ENCODE measurements at regions not wholly inside any gene's neighbourhood (a gene's known extent, or its start where the extent isn't known, plus 50 kb on each side); places are given as distances from the start of the nearest gene placed in this dataset.

DNA sequence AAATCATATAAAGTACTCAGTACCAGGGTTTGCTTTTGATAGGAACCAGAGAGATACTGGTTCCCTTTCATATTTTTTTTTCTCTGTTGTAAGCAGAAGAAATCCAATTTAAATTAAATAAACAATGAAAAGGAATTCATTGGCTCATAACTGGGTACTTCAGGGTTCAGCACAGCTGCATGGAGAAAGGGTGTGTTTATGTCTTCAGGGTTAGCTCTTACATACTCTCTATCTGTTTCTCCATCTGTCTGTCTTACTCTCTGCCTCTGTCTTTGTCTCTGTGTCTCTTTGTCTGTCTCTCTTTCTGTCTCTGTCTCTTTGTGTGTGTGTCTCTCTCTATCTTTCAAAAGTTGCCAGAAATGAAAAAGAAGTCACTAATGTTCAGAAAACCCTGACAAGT is 345.9 kb downstream of the MSX2 start:
- DNase-seq (no peak), ATAC-seq (no peak)
- intact Hi-C loops (cut with DNase I): no loop called here
- Histone ChIP-seq H3K27me3 (no peaks in the 10 kb centered on the region), H3K9me3 (peaks cover 0 to 8% (median 0%) of the 10 kb centered on the region in 12 donors), H3K4me1 (no peaks in the 10 kb centered on the region), H3K4me3 (no peak overlapping the region), H3K27ac (no peak overlapping the region), H3K36me3 (no peaks in the 10 kb centered on the region)
- no peak for TF ChIP-seq POLR2A (IDR thresholded peaks at IDR 0.05)
- TF ChIP-seq, protein P1, sequence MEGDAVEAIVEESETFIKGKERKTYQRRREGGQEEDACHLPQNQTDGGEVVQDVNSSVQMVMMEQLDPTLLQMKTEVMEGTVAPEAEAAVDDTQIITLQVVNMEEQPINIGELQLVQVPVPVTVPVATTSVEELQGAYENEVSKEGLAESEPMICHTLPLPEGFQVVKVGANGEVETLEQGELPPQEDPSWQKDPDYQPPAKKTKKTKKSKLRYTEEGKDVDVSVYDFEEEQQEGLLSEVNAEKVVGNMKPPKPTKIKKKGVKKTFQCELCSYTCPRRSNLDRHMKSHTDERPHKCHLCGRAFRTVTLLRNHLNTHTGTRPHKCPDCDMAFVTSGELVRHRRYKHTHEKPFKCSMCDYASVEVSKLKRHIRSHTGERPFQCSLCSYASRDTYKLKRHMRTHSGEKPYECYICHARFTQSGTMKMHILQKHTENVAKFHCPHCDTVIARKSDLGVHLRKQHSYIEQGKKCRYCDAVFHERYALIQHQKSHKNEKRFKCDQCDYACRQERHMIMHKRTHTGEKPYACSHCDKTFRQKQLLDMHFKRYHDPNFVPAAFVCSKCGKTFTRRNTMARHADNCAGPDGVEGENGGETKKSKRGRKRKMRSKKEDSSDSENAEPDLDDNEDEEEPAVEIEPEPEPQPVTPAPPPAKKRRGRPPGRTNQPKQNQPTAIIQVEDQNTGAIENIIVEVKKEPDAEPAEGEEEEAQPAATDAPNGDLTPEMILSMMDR (IDR thresholded peaks at IDR 0.05): no peak

DNA sequence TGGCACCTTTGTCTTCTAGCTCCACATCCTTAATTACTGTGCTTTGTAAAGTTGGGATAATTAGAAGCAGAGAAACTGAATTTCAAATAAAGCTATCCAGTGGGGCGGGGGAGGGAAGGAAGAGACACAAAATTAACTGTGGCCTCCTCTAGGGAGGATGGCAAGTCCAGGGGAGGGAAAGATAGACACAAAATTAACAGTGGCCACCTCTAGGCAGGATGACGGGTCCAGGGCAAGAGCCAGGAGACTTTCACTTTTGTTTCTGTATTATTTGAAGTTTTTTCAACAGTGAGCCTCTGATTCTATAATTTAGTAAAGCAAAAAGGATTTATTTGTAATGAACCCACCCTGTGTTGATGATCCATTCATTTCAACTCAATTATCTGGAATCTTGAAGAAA is 335.9 kb downstream of the MSX2 start:
- ATAC-seq (no peak), DNase-seq (no peak)
- Histone ChIP-seq H3K27me3 (no peaks in the 10 kb centered on the region), H3K4me3 (peak overlapping the region in 7 of 12 donors; percentile 1 to 39 (median 24)), H3K27ac (peak overlapping the region in 1 of 12 donors; percentile 25), H3K4me1 (peaks cover 0 to 6% (median 0%) of the 10 kb centered on the region in 12 donors), H3K36me3 (no peaks in the 10 kb centered on the region), H3K9me3 (no peaks in the 10 kb centered on the region)
- no peak for TF ChIP-seq POLR2A (IDR thresholded peaks at IDR 0.05)
- TF ChIP-seq, protein P1 (IDR thresholded peaks at IDR 0.05): no peak
- 21 to 68% (median 63%) methylated on average over 2 of the region's 2 CpGs for WGBS, 4 donors
- intact Hi-C loops (cut with DNase I): no loop called here

DNA sequence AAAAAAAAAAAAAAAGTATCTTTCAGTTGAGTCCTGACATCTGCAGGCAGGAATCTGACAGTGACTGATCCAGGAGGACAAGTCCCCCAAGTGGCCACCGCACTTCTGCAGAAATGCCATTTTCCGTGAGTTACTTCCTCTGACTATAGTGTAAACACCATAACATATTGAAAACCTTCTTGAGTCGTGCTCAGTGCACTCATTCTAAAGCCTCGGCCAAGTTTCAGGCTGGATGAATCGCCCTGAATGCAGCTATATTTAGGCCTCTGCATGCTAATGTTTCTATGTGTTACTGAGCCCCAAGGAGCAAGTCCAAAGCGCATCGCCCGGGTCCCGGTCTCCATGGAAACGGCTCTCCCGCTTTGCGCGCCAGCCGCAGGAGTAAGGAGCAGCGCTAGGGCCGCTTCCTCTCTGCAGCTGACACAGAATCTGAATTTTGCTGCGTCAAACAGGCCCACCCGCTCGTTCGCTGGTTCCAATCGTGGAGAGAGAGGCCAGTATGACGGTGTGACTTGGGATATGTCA is 335.4 kb downstream of the MSX2 start:
- Histone ChIP-seq H3K36me3 (no peaks in the 10 kb centered on the region), H3K4me1 (peaks cover 0 to 6% (median 0%) of the 10 kb centered on the region in 12 donors), H3K27ac (peak overlapping the region in 1 of 12 donors; percentile 25), H3K4me3 (peak overlapping the region in 8 of 12 donors; percentile 1 to 39 (median 20)), H3K9me3 (no peaks in the 10 kb centered on the region), H3K27me3 (no peaks in the 10 kb centered on the region)
- 4 to 6% (median 5%) methylated on average over 16 to 22 of the region's 22 CpGs for WGBS, 4 donors
- DNase-seq: peak in 4 of 5 donors; percentile 27 to 41 (median 38)
- ATAC-seq: peak in 3 of 4 donors; percentile 38 to 60 (median 55)
- intact Hi-C loops (cut with DNase I): no loop called here
- TF ChIP-seq POLR2A (IDR thresholded peaks at IDR 0.05): no peak
- TF ChIP-seq, protein P1 (IDR thresholded peaks at IDR 0.05): peak in 3 of 12 donors; percentile 14 to 23 (median 17)

DNA sequence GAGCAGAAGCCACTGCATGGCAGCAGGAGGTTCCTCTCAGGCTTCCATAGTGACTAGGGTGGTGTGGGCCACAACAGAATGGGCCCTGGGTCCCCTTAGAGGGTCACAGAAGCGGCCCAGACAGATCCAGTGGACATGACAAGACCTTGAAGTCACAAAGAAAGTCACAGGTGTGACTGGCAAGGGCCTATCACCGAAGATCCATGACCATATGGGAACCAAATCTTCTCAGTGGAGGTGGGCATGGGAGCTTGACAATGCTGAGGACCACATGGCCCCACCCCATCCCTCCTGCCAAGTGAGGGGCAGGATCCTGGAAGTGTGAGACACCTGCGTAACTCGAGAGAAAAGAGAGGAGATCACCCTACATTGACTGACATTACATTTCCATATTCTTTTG is 332.4 kb downstream of the MSX2 start:
- H3K4me3 ChIP-seq: no peak overlapping the region
- H3K36me3 ChIP-seq: no peaks in the 10 kb centered on the region
- DNase-seq (no peak), ATAC-seq (no peak)
- peaks cover 0 to 6% (median 0%) of the 10 kb centered on the region in 12 donors for H3K4me1 ChIP-seq
- no peak overlapping the region for H3K27ac ChIP-seq
- 74 to 82% (median 80%) methylated on average over 4 of the region's 4 CpGs for whole genome bisulfite sequencing, 4 donors
- intact Hi-C loops (cut with DNase I): no loop called here
- H3K9me3 ChIP-seq: no peaks in the 10 kb centered on the region
- no peak for TF ChIP-seq POLR2A (IDR thresholded peaks at IDR 0.05)
- TF ChIP-seq, protein P1 (IDR thresholded peaks at IDR 0.05): no peak
- H3K27me3 ChIP-seq: peaks cover 0 to 3% (median 0%) of the 10 kb centered on the region in 9 donors

All from heart left ventricle (tissue), 16 donors.